ENCODE measurements at regions not wholly inside any gene's neighbourhood (a gene's known extent, or its start where the extent isn't known, plus 50 kb on each side); places are given as distances from the start of the nearest gene placed in this dataset.

DNA sequence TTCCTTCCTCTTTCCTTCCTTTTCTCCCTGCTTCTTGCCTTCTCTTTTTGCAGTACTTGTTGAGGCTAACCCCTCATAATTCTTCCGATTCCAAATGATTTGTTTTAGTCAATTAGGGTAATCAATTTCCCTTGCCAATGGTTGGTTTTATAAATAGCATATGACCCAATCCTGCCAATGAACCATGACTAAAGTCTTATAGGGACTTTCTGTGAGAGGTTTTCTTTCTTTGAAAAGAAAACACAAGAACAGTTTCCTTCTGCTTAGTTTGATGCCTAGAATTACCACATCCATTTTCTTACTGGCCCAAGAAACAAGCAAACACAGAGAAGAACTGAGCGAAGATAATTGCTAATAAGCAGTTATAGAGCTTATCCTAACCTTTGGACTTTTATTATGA is 292.5 kb upstream of the SATB1 start:
- TF ChIP-seq, protein P1, sequence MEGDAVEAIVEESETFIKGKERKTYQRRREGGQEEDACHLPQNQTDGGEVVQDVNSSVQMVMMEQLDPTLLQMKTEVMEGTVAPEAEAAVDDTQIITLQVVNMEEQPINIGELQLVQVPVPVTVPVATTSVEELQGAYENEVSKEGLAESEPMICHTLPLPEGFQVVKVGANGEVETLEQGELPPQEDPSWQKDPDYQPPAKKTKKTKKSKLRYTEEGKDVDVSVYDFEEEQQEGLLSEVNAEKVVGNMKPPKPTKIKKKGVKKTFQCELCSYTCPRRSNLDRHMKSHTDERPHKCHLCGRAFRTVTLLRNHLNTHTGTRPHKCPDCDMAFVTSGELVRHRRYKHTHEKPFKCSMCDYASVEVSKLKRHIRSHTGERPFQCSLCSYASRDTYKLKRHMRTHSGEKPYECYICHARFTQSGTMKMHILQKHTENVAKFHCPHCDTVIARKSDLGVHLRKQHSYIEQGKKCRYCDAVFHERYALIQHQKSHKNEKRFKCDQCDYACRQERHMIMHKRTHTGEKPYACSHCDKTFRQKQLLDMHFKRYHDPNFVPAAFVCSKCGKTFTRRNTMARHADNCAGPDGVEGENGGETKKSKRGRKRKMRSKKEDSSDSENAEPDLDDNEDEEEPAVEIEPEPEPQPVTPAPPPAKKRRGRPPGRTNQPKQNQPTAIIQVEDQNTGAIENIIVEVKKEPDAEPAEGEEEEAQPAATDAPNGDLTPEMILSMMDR (IDR thresholded peaks at IDR 0.05), result no peak
- no peak for TF ChIP-seq ZFX (IDR thresholded peaks at IDR 0.05; ENCODE audit: borderline replicate concordance)
